Right lobe of liver (tissue), 6 donors: ENCODE measurements at regions not wholly inside any gene's neighbourhood (a gene's known extent, or its start where the extent isn't known, plus 50 kb on each side); places are given as distances from the start of the nearest gene placed in this dataset.

Experiments
- ATAC-seq, 4 donors: fragments of 200-7000 bp; cut with Tn5 transposase; one replicate each; pipeline ENCODE4 v1.9.1; 2020; ENCODE audit warnings: mild to moderate bottlenecking in 4 of 4, moderate library complexity in 4 of 4
- DNase-seq, 3 donors: peaks; one replicate each; pipeline ENCODE4 v3.0.0-alpha.2; 2020
- H3K27ac ChIP-seq, 3 donors: fragments of 200-600 bp; one replicate each; pipeline ENCODE4 v1.8.0; 2022
- H3K27me3 ChIP-seq, 2 donors: fragments of 200-600 bp; one replicate each; pipeline ENCODE4 v1.8.0; 2022
- H3K36me3 ChIP-seq, 4 donors: fragments of 200-600 bp; sonication (generic) in 1 of 4; one replicate each; pipeline versions ENCODE4 v1.5.1 to v1.8.0; 2017 to 2022; ENCODE audit warnings: control low read depth in 1 of 4
- H3K4me1 ChIP-seq, 4 donors: fragments of 200-600 bp; sonication (generic) in 1 of 4; one replicate each; pipeline versions ENCODE4 v1.5.1 to v1.8.0; 2017 to 2022; ENCODE audit warnings: control low read depth in 1 of 4
- H3K4me3 ChIP-seq, 3 donors: fragments of 200-600 bp; one replicate each; pipeline ENCODE4 v1.8.0; 2022
- H3K9me3 ChIP-seq, 4 donors: fragments of 200-600 bp; sonication (generic) in 1 of 4; one replicate each; pipeline versions ENCODE4 v1.5.1 to v1.8.0; 2017 to 2022; ENCODE audit warnings: control low read depth in 1 of 4
- POLR2A ChIP-seq: fragments of 450-650 bp; IDR thresholded peaks from one replicate; pipeline ENCODE4 v1.6.1; 2017; ENCODE audit warnings: antibody characterized with exemption, mild to moderate bottlenecking
- WGBS: methylation state at CpG from one replicate; pipeline ENCODE4 v1.1.6; 2018; ENCODE audit warnings: low coverage, low lambda C conversion rate; ENCODE audit not compliant: insufficient coverage; ENCODE audit errors: missing lambda C conversion rate; 5-methylcytosine and 5-hydroxymethylcytosine counted together
- intact Hi-C, 2 donors: fragments of 100-400 bp; cut with DNase I; formaldehyde crosslinking; loops; one replicate each; pipeline versions ENCODE4 v1.11.2 to v1.14.1; 2022
- TF ChIP-seq, protein P1 (sequence below), 4 donors: fragments of 200-600 bp in 3 of 4; fragments of 450-650 bp in 1 of 4; IDR thresholded peaks; one replicate each; pipeline versions ENCODE4 v1.5.1 to v1.8.0; 2016 to 2022; ENCODE audit warnings: antibody characterized with exemption in 4 of 4, mild to moderate bottlenecking in 2 of 4
- donor health status: DM: no; HTN: yes; CAD: no.
- donor health status: DM: no; HTN: no; CAD: no.
- donor health status: DM: no; HTN: no; CAD: no.
- donor health status: DM: no; HTN: yes; CAD: no.
- donor health status: DM: no; HTN: yes; CAD: no.

DNA sequence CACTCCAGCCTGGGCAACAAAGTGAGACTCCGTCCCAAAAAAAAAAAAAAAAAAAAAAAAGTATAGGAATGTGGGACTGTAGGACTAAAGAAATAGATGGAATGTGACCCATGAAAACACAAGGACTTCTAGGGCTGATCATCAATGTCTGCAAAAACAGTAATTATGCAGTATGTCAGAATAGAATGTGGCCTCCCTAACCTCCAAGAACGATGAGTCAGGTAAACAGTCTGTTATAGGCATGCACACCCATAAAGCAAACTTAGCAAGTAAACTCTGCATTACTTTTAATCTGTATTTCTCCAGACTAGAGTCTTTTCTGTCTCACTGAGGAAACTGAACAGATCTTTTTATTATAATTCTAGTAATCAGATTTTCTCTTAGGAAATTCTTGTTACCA is 233.4 kb downstream of the HNRNPD start:
- H3K27ac ChIP-seq: no peak overlapping the region
- no peaks in the 10 kb centered on the region for H3K27me3 ChIP-seq
- 69% methylated on average over 1 of the region's 2 CpGs for WGBS
- intact Hi-C loops: no loop called here
- no peaks in the 10 kb centered on the region for H3K4me1 ChIP-seq
- H3K9me3 ChIP-seq: no peaks in the 10 kb centered on the region
- H3K4me3 ChIP-seq: no peak overlapping the region
- no peaks in the 10 kb centered on the region for H3K36me3 ChIP-seq
- DNase-seq: no peak
- TF ChIP-seq, protein P1, sequence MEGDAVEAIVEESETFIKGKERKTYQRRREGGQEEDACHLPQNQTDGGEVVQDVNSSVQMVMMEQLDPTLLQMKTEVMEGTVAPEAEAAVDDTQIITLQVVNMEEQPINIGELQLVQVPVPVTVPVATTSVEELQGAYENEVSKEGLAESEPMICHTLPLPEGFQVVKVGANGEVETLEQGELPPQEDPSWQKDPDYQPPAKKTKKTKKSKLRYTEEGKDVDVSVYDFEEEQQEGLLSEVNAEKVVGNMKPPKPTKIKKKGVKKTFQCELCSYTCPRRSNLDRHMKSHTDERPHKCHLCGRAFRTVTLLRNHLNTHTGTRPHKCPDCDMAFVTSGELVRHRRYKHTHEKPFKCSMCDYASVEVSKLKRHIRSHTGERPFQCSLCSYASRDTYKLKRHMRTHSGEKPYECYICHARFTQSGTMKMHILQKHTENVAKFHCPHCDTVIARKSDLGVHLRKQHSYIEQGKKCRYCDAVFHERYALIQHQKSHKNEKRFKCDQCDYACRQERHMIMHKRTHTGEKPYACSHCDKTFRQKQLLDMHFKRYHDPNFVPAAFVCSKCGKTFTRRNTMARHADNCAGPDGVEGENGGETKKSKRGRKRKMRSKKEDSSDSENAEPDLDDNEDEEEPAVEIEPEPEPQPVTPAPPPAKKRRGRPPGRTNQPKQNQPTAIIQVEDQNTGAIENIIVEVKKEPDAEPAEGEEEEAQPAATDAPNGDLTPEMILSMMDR (IDR thresholded peaks at IDR 0.05): no peak
- TF ChIP-seq POLR2A: no peak
- no peak for ATAC-seq

DNA sequence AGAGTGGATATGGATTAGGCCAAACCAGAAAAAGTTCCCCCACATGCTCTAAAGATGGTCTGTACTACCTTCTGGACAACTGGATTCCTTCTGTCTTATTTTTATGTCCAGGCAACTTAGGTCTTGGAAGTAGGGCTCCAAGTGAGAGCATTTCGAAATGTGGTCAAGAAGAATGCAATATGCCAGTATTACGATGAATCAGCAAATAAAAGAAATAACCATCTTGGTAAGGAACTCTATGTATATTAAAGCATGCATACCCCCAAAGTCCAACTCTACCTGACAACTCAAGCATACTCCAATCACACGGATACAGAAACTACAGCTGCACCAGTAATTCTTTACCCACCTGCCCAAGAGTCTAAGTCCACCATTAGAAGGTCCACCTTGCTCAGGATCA is 234.5 kb downstream of the HNRNPD start:
- Histone ChIP-seq H3K27me3 (no peaks in the 10 kb centered on the region), H3K36me3 (no peaks in the 10 kb centered on the region), H3K9me3 (no peaks in the 10 kb centered on the region), H3K4me3 (no peak overlapping the region), H3K27ac (no peak overlapping the region), H3K4me1 (no peaks in the 10 kb centered on the region)
- TF ChIP-seq, protein P1 (IDR thresholded peaks at IDR 0.05): no peak
- no peak for TF ChIP-seq POLR2A
- 62% methylated on average over 3 of the region's 3 CpGs for WGBS
- intact Hi-C loops: no loop called here
- ATAC-seq (no peak), DNase-seq (no peak)

DNA sequence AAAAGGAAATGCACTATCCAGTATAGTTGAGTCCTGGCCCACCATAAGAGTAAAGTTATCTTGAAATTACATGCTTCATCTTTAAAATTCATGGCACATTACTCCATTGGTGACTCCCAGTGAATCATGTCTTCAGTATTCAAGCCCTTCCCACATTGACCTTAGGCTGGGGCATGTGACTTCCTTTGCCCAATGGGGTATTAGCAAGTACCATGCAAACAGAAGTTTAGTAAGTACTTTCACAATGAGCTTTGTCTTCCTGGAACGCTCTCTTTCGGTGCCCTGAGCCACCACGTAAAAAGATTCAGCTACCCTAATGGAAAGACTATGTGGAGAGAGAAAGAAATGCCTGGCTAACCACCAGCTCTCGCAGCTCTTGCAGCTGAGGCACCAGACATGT is 235.4 kb downstream of the HNRNPD start:
- no peak for ATAC-seq
- intact Hi-C loops: no loop called here
- DNase-seq: no peak
- H3K4me3 ChIP-seq: no peak overlapping the region
- no peaks in the 10 kb centered on the region for H3K9me3 ChIP-seq
- no peak for TF ChIP-seq POLR2A
- TF ChIP-seq, protein P1 (IDR thresholded peaks at IDR 0.05): no peak
- 50% methylated on average over 4 of the region's 4 CpGs for WGBS
- no peaks in the 10 kb centered on the region for H3K27me3 ChIP-seq
- H3K36me3 ChIP-seq: no peaks in the 10 kb centered on the region
- no peaks in the 10 kb centered on the region for H3K4me1 ChIP-seq
- no peak overlapping the region for H3K27ac ChIP-seq

DNA sequence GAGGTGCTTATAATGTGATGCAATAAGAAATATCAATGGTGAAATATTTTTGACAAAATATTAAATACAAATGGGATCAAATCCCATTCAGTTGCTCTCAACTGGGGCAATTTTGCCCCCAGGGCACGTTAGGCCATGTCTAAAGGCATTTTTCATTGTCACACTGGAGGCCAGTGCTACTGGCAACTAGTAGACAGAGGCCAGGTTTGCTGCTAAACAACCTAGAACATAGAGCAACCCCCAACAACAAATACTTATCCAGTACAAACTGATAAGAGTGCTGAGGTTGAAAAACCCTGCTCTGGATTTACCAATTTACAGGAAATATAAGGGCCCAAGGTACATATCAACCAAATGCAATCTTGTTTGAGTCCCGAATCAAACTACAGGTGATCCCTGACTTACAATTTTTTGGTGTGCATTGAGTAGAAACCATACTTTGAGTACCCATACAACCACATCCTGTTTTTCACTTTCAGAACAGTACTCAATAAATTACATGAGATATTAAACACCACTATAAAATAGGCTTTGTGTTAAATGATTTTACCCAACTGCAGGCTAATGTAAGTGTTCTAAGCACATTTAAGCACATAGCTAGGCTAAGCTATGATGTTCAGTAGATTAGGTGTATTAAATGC is 237.5 kb downstream of the HNRNPD start:
- ATAC-seq (no peak), DNase-seq (no peak)
- no peak overlapping the region for H3K27ac ChIP-seq
- no peaks in the 10 kb centered on the region for H3K36me3 ChIP-seq
- H3K9me3 ChIP-seq: no peaks in the 10 kb centered on the region
- no peaks in the 10 kb centered on the region for H3K4me1 ChIP-seq
- intact Hi-C loops: no loop called here
- 32% methylated on average over 2 of the region's 2 CpGs for WGBS
- TF ChIP-seq, protein P1 (IDR thresholded peaks at IDR 0.05): no peak
- no peak for TF ChIP-seq POLR2A
- H3K27me3 ChIP-seq: no peaks in the 10 kb centered on the region
- no peak overlapping the region for H3K4me3 ChIP-seq

DNA sequence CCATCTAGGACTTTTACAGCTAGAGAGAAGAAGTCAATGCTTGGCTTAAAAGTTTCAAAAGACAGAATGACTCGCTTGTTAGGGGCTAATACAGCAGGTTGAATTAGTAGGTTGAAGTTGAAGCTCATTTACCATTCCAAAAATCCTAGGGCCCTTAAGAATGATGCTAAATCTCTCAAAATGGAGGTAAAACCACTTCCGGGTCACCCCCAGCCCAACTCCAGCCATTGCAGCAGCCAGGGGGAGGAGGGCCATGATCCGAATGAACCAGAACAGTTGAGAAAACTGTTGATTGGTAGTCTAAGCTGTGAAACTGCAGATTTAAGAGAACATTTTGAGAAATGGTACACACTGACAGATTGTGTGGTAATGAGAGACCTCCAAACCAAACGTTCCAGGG is 245.4 kb downstream of the HNRNPD start:
- TF ChIP-seq, protein P1 (IDR thresholded peaks at IDR 0.05): no peak
- no peak for TF ChIP-seq POLR2A
- no peaks in the 10 kb centered on the region for H3K36me3 ChIP-seq
- H3K27ac ChIP-seq: no peak overlapping the region
- ATAC-seq: no peak
- intact Hi-C loops: no loop called here
- H3K9me3 ChIP-seq: no peaks in the 10 kb centered on the region
- H3K4me1 ChIP-seq: no peaks in the 10 kb centered on the region
- DNase-seq: no peak
- no peaks in the 10 kb centered on the region for H3K27me3 ChIP-seq
- H3K4me3 ChIP-seq: no peak overlapping the region
- WGBS: 74% methylated on average over 4 of the region's 4 CpGs
